NOMO-1 (cell line): ENCODE measurements at regions not wholly inside any gene's neighbourhood (a gene's known extent, or its start where the extent isn't known, plus 50 kb on each side); places are given as distances from the start of the nearest gene placed in this dataset.
"Not testable (repeated sequence)": the region's sequence is repeated elsewhere in the genome, so short reads cannot be mapped to it uniquely, and the experiment has no call there.

Experiments
- DNase-seq, 2 experiments: peaks; one replicate each; lab custom pipeline; 2025; ENCODE audit not compliant: unreplicated experiment in 2 of 2; lab: John Stamatoyannopoulos, UW

GRCh38 chr7:88615336-88615735 is 144.2 kb upstream of the ZNF804B start:
- no peak for DNase-seq

GRCh38 chr7:88614736-88615135 is 144.8 kb upstream of the ZNF804B start:
- no peak for DNase-seq

GRCh38 chr7:88610942-88611341 is 148.6 kb upstream of the ZNF804B start:
- DNase-seq, result no peak

GRCh38 chr7:88600695-88601094 is 158.8 kb upstream of the ZNF804B start:
- DNase-seq, result no peak

- DNase-seq, result no peak
These were observed 160.0 kb upstream of the ZNF804B start for GRCh38 chr7:88599528-88599927.

- DNase-seq, result no peak
These were observed 161.5 kb upstream of the ZNF804B start for GRCh38 chr7:88597941-88598425.

GRCh38 chr7:88590963-88591362 is 168.5 kb upstream of the ZNF804B start:
- no peak for DNase-seq

- DNase-seq, result no peak
These were observed 169.6 kb upstream of the ZNF804B start for GRCh38 chr7:88589927-88590326.

GRCh38 chr7:88586890-88587289 is 172.6 kb upstream of the ZNF804B start:
- no peak for DNase-seq

- no peak for DNase-seq
These were observed 173.3 kb upstream of the ZNF804B start for GRCh38 chr7:88586219-88586618.

- DNase-seq, result no peak
These were observed 182.8 kb upstream of the ZNF804B start for GRCh38 chr7:88576720-88577119.

- DNase-seq, result no peak
These were observed 193.3 kb upstream of the ZNF804B start for GRCh38 chr7:88566162-88566729.

- no peak for DNase-seq
These were observed 194.1 kb upstream of the ZNF804B start for GRCh38 chr7:88565401-88565800.

GRCh38 chr7:88556441-88556840 is 203.1 kb upstream of the ZNF804B start:
- DNase-seq, result not testable (repeated sequence)

GRCh38 chr7:88554847-88555246 is 204.7 kb upstream of the ZNF804B start:
- not testable (repeated sequence) for DNase-seq

GRCh38 chr7:88548399-88548798 is 211.1 kb upstream of the ZNF804B start:
- DNase-seq, result no peak

- DNase-seq, result peak in 1 of 2 experiments; percentile 36
These were observed 212.7 kb upstream of the ZNF804B start for GRCh38 chr7:88546808-88547207.

- DNase-seq, result peak; percentile 48 to 56
These were observed 213.8 kb upstream of the ZNF804B start for GRCh38 chr7:88545663-88546062.

GRCh38 chr7:88540012-88540411 is 219.5 kb upstream of the ZNF804B start:
- DNase-seq, result no peak

GRCh38 chr7:88539518-88539917 is 220.0 kb upstream of the ZNF804B start:
- no peak for DNase-seq

- peak; percentile 21 to 78 for DNase-seq
These were observed 217.0 kb upstream of the STEAP4 start for GRCh38 chr7:88523645-88524044.

GRCh38 chr7:88522771-88523293 is 216.1 kb upstream of the STEAP4 start:
- DNase-seq, result no peak

- no peak for DNase-seq
These were observed 209.7 kb upstream of the STEAP4 start for GRCh38 chr7:88516429-88516828.
